Dermis blood vessel endothelial cell (primary cell): ENCODE measurements at regions not wholly inside any gene's neighbourhood (a gene's known extent, or its start where the extent isn't known, plus 50 kb on each side); places are given as distances from the start of the nearest gene placed in this dataset.
A peak's percentile ranks its signal among the peaks of the same experiment; 100 is the strongest.
"Not testable (repeated sequence)": the region's sequence is repeated elsewhere in the genome, so short reads cannot be mapped to it uniquely, and the experiment has no call there.

Source experiments
- DNase-seq: peaks from one replicate; pipeline ENCODE4 v3.0.0; 2010

GRCh38 chrX:465418-466215 lies 78.9 kb upstream of the PPP2R3B start:
- DNase-seq = no peak

GRCh38 chrX:466836-467235 lies 80.1 kb upstream of the PPP2R3B start:
- not testable (repeated sequence) for DNase-seq

- DNase-seq = not testable (repeated sequence)
Measured at GRCh38 chrX:467686-468085, 81.0 kb upstream of the PPP2R3B start.

- DNase-seq = peak; percentile 47
Measured at GRCh38 chrX:468979-469378, 82.3 kb upstream of the PPP2R3B start.

GRCh38 chrX:470686-471085 lies 84.0 kb upstream of the PPP2R3B start:
- no peak for DNase-seq

GRCh38 chrX:471281-471680 lies 84.6 kb upstream of the PPP2R3B start:
- no peak for DNase-seq

GRCh38 chrX:472275-472674 lies 85.6 kb upstream of the PPP2R3B start:
- not testable (repeated sequence) for DNase-seq

- DNase-seq = peak; percentile 12
Measured at GRCh38 chrX:475926-476723, 89.4 kb upstream of the PPP2R3B start.

GRCh38 chrX:476724-477075 lies 90.0 kb upstream of the PPP2R3B start:
- no peak for DNase-seq

GRCh38 chrX:477441-478012 lies 90.8 kb upstream of the PPP2R3B start:
- no peak for DNase-seq

GRCh38 chrX:479273-479981 lies 92.7 kb upstream of the PPP2R3B start:
- DNase-seq = no peak

GRCh38 chrX:480861-481417 lies 94.2 kb upstream of the PPP2R3B start:
- DNase-seq = no peak

GRCh38 chrX:482192-482701 lies 95.5 kb upstream of the PPP2R3B start:
- DNase-seq = no peak

GRCh38 chrX:482702-483203 lies 96.0 kb upstream of the PPP2R3B start:
- DNase-seq = no peak

- no peak for DNase-seq
Measured at GRCh38 chrX:485368-485767, 98.7 kb upstream of the PPP2R3B start.

GRCh38 chrX:486325-486724 lies 99.6 kb upstream of the PPP2R3B start:
- DNase-seq = no peak

GRCh38 chrX:487836-488235 lies 101.1 kb upstream of the PPP2R3B start:
- DNase-seq = no peak

GRCh38 chrX:489820-490219 lies 103.1 kb upstream of the PPP2R3B start:
- no peak for DNase-seq

- DNase-seq = no peak
Measured at GRCh38 chrX:497186-498014, 110.7 kb upstream of the PPP2R3B start.

GRCh38 chrX:498901-499300 lies 112.2 kb upstream of the PPP2R3B start:
- not testable (repeated sequence) for DNase-seq

GRCh38 chrX:499870-500364 lies 113.2 kb upstream of the PPP2R3B start:
- DNase-seq = no peak
